ENCODE measurements at regions not wholly inside any gene's neighbourhood (a gene's known extent, or its start where the extent isn't known, plus 50 kb on each side); places are given as distances from the start of the nearest gene placed in this dataset.

DNA sequence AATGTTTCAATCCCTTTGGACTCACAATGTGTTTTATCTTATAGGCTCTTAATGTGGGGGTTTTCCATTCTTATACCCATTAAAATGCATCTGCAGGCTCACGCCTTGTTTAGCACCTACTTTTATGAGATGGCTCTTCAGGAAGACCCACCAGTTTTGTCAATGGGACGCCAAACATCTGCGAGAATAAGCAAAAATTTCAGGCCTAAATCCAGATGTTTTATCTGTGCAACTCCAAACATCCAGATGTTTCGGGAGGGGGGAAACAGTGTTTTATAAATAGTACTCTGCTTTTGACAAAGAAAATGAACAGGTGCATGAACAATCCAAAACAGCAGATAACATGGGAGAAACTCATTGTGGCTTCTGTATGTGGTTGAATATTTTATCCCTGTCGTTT lies 342.8 kb downstream of the DHX15 start:
- TF ChIP-seq CTCF (IDR thresholded peaks at IDR 0.05) = no peak
- no peak for TF ChIP-seq POLR2A (IDR thresholded peaks at IDR 0.05)
